Osteocyte (in vitro differentiated cells): ENCODE measurements at regions not wholly inside any gene's neighbourhood (a gene's known extent, or its start where the extent isn't known, plus 50 kb on each side); places are given as distances from the start of the nearest gene placed in this dataset.

ENCODE experiments used
- DNase-seq: peaks from one replicate; pipeline ENCODE4 v3.0.0; 2021; ENCODE audit warnings: mixed read lengths; ENCODE audit not compliant: unreplicated experiment; ENCODE audit errors: extremely low spot score
- H3K27ac Mint-ChIP-seq: one replicate; pipeline ENCODE4 v1.8.0; 2021; ENCODE audit warnings: mild to moderate bottlenecking, mixed read lengths; ENCODE audit not compliant: unreplicated experiment
- H3K27me3 Mint-ChIP-seq: one replicate; pipeline ENCODE4 v1.8.0; 2021; ENCODE audit warnings: mixed read lengths; ENCODE audit not compliant: unreplicated experiment
- H3K36me3 Mint-ChIP-seq: one replicate; pipeline ENCODE4 v1.8.0; 2021; ENCODE audit warnings: mixed read lengths; ENCODE audit not compliant: unreplicated experiment
- H3K4me1 Mint-ChIP-seq: one replicate; pipeline ENCODE4 v1.8.0; 2021; ENCODE audit warnings: mixed read lengths; ENCODE audit not compliant: unreplicated experiment
- H3K4me3 Mint-ChIP-seq: one replicate; pipeline ENCODE4 v1.8.0; 2021; ENCODE audit warnings: mild to moderate bottlenecking, moderate library complexity, mixed read lengths; ENCODE audit not compliant: unreplicated experiment
- H3K9me3 Mint-ChIP-seq: one replicate; pipeline ENCODE4 v1.8.0; 2021; ENCODE audit warnings: mixed read lengths; ENCODE audit not compliant: unreplicated experiment
- CTCF ChIP-seq: fragments of 200-600 bp; sonication (generic); IDR thresholded peaks from 2 replicates; pipeline ENCODE4 v1.5.0; 2021; ENCODE audit warnings: antibody characterized with exemption, mild to moderate bottlenecking, moderate library complexity

- H3K27ac Mint-ChIP-seq = no peak overlapping the region
Observed at GRCh38 chr20:41694796-41695195, 76.6 kb upstream of the CHD6 start.

GRCh38 chr20:41693136-41693979 is 75.2 kb upstream of the CHD6 start:
- peak; percentile 72 for TF ChIP-seq CTCF
- no peaks in the 10 kb centered on the region for H3K36me3 Mint-ChIP-seq
- no peaks in the 10 kb centered on the region for H3K9me3 Mint-ChIP-seq
- peaks cover 24% of the 10 kb centered on the region for H3K27me3 Mint-ChIP-seq
- no peak for DNase-seq
- peak overlapping the region; percentile 91 for H3K4me3 Mint-ChIP-seq
- H3K4me1 Mint-ChIP-seq = peaks cover 8% of the 10 kb centered on the region
- peak overlapping the region; percentile 77 for H3K27ac Mint-ChIP-seq

More at GRCh38 chr20:41694796-41695195, 76.6 kb upstream of the CHD6 start:
- TF ChIP-seq CTCF = no peak
- DNase-seq = no peak
- no peaks in the 10 kb centered on the region for H3K36me3 Mint-ChIP-seq
- peaks cover 8% of the 10 kb centered on the region for H3K4me1 Mint-ChIP-seq
- no peaks in the 10 kb centered on the region for H3K9me3 Mint-ChIP-seq
- H3K27me3 Mint-ChIP-seq = peaks cover 20% of the 10 kb centered on the region
- no peak overlapping the region for H3K4me3 Mint-ChIP-seq

GRCh38 chr20:41692479-41693135 is 74.4 kb upstream of the CHD6 start:
- H3K27me3 Mint-ChIP-seq = peaks cover 20% of the 10 kb centered on the region
- TF ChIP-seq CTCF = no peak
- peak overlapping the region; percentile 77 for H3K27ac Mint-ChIP-seq
- peaks cover 8% of the 10 kb centered on the region for H3K4me1 Mint-ChIP-seq
- H3K36me3 Mint-ChIP-seq = no peaks in the 10 kb centered on the region
- H3K4me3 Mint-ChIP-seq = peak overlapping the region; percentile 91
- no peaks in the 10 kb centered on the region for H3K9me3 Mint-ChIP-seq
- no peak for DNase-seq

GRCh38 chr20:41691443-41691842 is 73.3 kb upstream of the CHD6 start:
- no peak for TF ChIP-seq CTCF
- H3K9me3 Mint-ChIP-seq = no peaks in the 10 kb centered on the region
- H3K4me1 Mint-ChIP-seq = peaks cover 8% of the 10 kb centered on the region
- H3K36me3 Mint-ChIP-seq = no peaks in the 10 kb centered on the region
- no peak overlapping the region for H3K27ac Mint-ChIP-seq
- H3K27me3 Mint-ChIP-seq = peaks cover 25% of the 10 kb centered on the region
- no peak for DNase-seq
- no peak overlapping the region for H3K4me3 Mint-ChIP-seq

GRCh38 chr20:41690702-41691101 is 72.5 kb upstream of the CHD6 start:
- H3K4me1 Mint-ChIP-seq = peaks cover 8% of the 10 kb centered on the region
- no peak overlapping the region for H3K27ac Mint-ChIP-seq
- H3K27me3 Mint-ChIP-seq = peaks cover 20% of the 10 kb centered on the region
- no peak for TF ChIP-seq CTCF
- no peaks in the 10 kb centered on the region for H3K36me3 Mint-ChIP-seq
- no peak overlapping the region for H3K4me3 Mint-ChIP-seq
- no peak for DNase-seq
- no peaks in the 10 kb centered on the region for H3K9me3 Mint-ChIP-seq
